BJ (cell line): ENCODE measurements at regions not wholly inside any gene's neighbourhood (a gene's known extent, or its start where the extent isn't known, plus 50 kb on each side); places are given as distances from the start of the nearest gene placed in this dataset.

Source experiments
- CTCF ChIA-PET: fragments of 350-600 bp; formaldehyde crosslinking; extraction: SDS; loops from one replicate; lab custom pipeline; 2021; ENCODE audit warnings: antibody characterized with exemption, inconsistent platforms; lab: Yijun Ruan, JAX
- POLR2A ChIA-PET: fragments of 300-600 bp; sonication (Branson Sonifier 250); formaldehyde crosslinking; extraction: SDS; loops from one replicate; lab custom pipeline; 2021; ENCODE audit warnings: antibody characterized with exemption; lab: Charles Lee
- DNase-seq: peaks from one replicate; pipeline ENCODE4 v3.0.0-alpha.2; 2011; ENCODE audit warnings: low read depth
- H3K27me3 ChIP-seq: 2 replicates; pipeline ENCODE4 v1.6.0; 2011; ENCODE audit warnings: low read length; ENCODE audit not compliant: control insufficient read depth, insufficient read depth
- H3K36me3 ChIP-seq: 2 replicates; pipeline ENCODE4 v1.5.1; 2011; ENCODE audit warnings: low read length; ENCODE audit not compliant: control insufficient read depth, insufficient read depth
- H3K4me3 ChIP-seq: 2 replicates; pipeline ENCODE4 v1.5.1; 2011; ENCODE audit warnings: low read depth, mild to moderate bottlenecking, control low read depth, low read length
- CTCF ChIP-seq: IDR thresholded peaks from 2 replicates; pipeline ENCODE4 v1.5.1; 2011; ENCODE audit warnings: low read depth, mild to moderate bottlenecking, control low read depth, inconsistent platforms, low read length, moderate library complexity; ENCODE audit not compliant: insufficient read depth

- no peak for DNase-seq
- ChIA-PET CTCF (no interaction called here), POLR2A (no interaction called here)
- Histone ChIP-seq H3K36me3 (no peaks in the 10 kb centered on the region), H3K27me3 (no peaks in the 10 kb centered on the region), H3K4me3 (no peak overlapping the region)
- TF ChIP-seq CTCF: no peak
These were observed 365.5 kb downstream of the SHANK2 start for GRCh38 chr11:70886676-70887541.

- Histone ChIP-seq H3K36me3 (no peaks in the 10 kb centered on the region), H3K4me3 (no peak overlapping the region), H3K27me3 (no peaks in the 10 kb centered on the region)
- POLR2A ChIA-PET: no interaction called here
- no peak for TF ChIP-seq CTCF
- no peak for DNase-seq
- CTCF ChIA-PET: no interaction called here
These were observed 364.9 kb downstream of the SHANK2 start for GRCh38 chr11:70887542-70887827.

GRCh38 chr11:70888061-70888460, 364.3 kb downstream of the SHANK2 start:
- POLR2A ChIA-PET: no interaction called here
- Histone ChIP-seq H3K36me3 (no peaks in the 10 kb centered on the region), H3K4me3 (no peak overlapping the region), H3K27me3 (no peaks in the 10 kb centered on the region)
- no peak for TF ChIP-seq CTCF
- DNase-seq: no peak
- CTCF ChIA-PET: no interaction called here

GRCh38 chr11:70889411-70889810, 363.0 kb downstream of the SHANK2 start:
- DNase-seq: no peak
- ChIA-PET CTCF (interaction anchor here (1.0 kb wide), 1 partner anchor 9 kb away, joined by 3 read pairs; no protein-coding TSS in a partner anchor), POLR2A (no interaction called here)
- Histone ChIP-seq H3K36me3 (no peaks in the 10 kb centered on the region), H3K4me3 (no peak overlapping the region), H3K27me3 (no peaks in the 10 kb centered on the region)
- no peak for TF ChIP-seq CTCF

GRCh38 chr11:70891844-70892380, 360.5 kb downstream of the SHANK2 start:
- no peak for DNase-seq
- H3K27me3 ChIP-seq: no peaks in the 10 kb centered on the region
- POLR2A ChIA-PET: no interaction called here
- H3K36me3 ChIP-seq: no peaks in the 10 kb centered on the region
- no peak overlapping the region for H3K4me3 ChIP-seq
- TF ChIP-seq CTCF: no peak
- CTCF ChIA-PET: no interaction called here
